ENCODE measurements at regions not wholly inside any gene's neighbourhood (a gene's known extent, or its start where the extent isn't known, plus 50 kb on each side); places are given as distances from the start of the nearest gene placed in this dataset.

DNA sequence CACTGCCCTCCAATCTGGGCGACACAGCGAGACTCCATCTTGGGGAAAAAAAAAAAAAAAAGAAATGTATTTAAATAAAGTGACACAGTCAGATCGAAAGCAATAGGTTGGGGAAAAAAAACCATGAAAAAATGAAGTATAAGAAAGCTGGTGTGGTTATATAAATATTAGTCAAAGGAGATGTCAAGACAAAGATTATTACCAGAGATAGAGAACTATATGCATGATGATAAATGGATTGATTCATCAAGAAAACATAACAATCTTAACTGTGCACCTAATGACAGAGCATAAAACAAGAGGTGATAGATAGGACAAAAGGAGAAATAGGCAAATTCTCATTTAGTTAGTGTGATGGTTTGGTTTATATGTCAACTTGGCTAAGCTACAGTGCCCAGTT is 146.9 kb upstream of the AHI1 start (continued):
- TF ChIP-seq CREB1 (IDR thresholded peaks at IDR 0.05), result no peak
- TF ChIP-seq FOSL1 (IDR thresholded peaks at IDR 0.05; ENCODE audit: insufficient read depth, low read depth, low read length), result no peak
- TF ChIP-seq, protein P1, sequence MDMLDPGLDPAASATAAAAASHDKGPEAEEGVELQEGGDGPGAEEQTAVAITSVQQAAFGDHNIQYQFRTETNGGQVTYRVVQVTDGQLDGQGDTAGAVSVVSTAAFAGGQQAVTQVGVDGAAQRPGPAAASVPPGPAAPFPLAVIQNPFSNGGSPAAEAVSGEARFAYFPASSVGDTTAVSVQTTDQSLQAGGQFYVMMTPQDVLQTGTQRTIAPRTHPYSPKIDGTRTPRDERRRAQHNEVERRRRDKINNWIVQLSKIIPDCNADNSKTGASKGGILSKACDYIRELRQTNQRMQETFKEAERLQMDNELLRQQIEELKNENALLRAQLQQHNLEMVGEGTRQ (IDR thresholded peaks at IDR 0.05; ENCODE audit: low read length), result no peak
- TF ChIP-seq ASH2L (IDR thresholded peaks at IDR 0.05; ENCODE audit: low read length), result no peak
